PC-3 (cell line): ENCODE measurements at regions not wholly inside any gene's neighbourhood (a gene's known extent, or its start where the extent isn't known, plus 50 kb on each side); places are given as distances from the start of the nearest gene placed in this dataset.
"Not testable (repeated sequence)": the region's sequence is repeated elsewhere in the genome, so short reads cannot be mapped to it uniquely, and the experiment has no call there.

Experiments
- ATAC-seq: fragments of 200-7000 bp; cut with Tn5 transposase; 2 replicates; pipeline ENCODE4 v1.9.1; 2020; ENCODE audit warnings: mild to moderate bottlenecking, moderate library complexity
- BruUV-seq: library from RNA; stranded (reverse); fragments of 400-500 nt; replicated peaks from 2 replicates; lab custom pipeline; 2021; lab: Mats Ljungman, UMichigan
- CTCF ChIA-PET: fragments of 300-600 bp; sonication (Branson Sonifier 250); formaldehyde crosslinking; loops from one replicate; lab custom pipeline; 2022; ENCODE audit warnings: antibody characterized with exemption; lab: Charles Lee
- POLR2A ChIA-PET: fragments of 300-600 bp; sonication (Branson Sonifier 250); formaldehyde crosslinking; loops from one replicate; lab custom pipeline; 2022; ENCODE audit warnings: antibody characterized with exemption; ENCODE audit not compliant: unreplicated experiment; lab: Charles Lee
- DNase-seq: peaks from one replicate; pipeline ENCODE4 v3.0.0-alpha.2; 2015
- H2AFZ ChIP-seq: fragments of 300-600 bp; sonication (generic); 2 replicates; pipeline ENCODE4 v1.6.0; 2016; ENCODE audit warnings: antibody characterized with exemption, low read length
- H3F3A ChIP-seq: fragments of 300-600 bp; sonication (generic); one replicate; pipeline ENCODE4 v1.6.0; 2017; ENCODE audit warnings: antibody characterized with exemption, low read length, control low read depth, mild to moderate bottlenecking; ENCODE audit not compliant: unreplicated experiment
- H3K27ac ChIP-seq: fragments of 300-600 bp; sonication (generic); 2 replicates; pipeline ENCODE4 v1.5.1; 2016; ENCODE audit warnings: mild to moderate bottlenecking, low read length
- H3K27me3 ChIP-seq: fragments of 300-600 bp; sonication (generic); 2 replicates; pipeline ENCODE4 v1.6.1; 2016; ENCODE audit warnings: low read length, mixed read lengths
- H3K36me3 ChIP-seq: fragments of 300-600 bp; sonication (generic); 2 replicates; pipeline ENCODE4 v1.6.1; 2016; ENCODE audit warnings: low read depth, mixed run types, low read length, mixed read lengths
- H3K4me1 ChIP-seq: fragments of 300-600 bp; sonication (generic); 2 replicates; pipeline ENCODE4 v1.5.1; 2016; ENCODE audit warnings: low read length; ENCODE audit not compliant: insufficient read depth
- H3K4me2 ChIP-seq: fragments of 300-600 bp; sonication (generic); 2 replicates; pipeline ENCODE4 v1.6.0; 2016; ENCODE audit warnings: low read length
- H3K4me3 ChIP-seq: fragments of 300-600 bp; sonication (generic); 2 replicates; pipeline ENCODE4 v1.5.1; 2016; ENCODE audit warnings: mild to moderate bottlenecking, low read length, mixed read lengths
- H3K79me2 ChIP-seq: fragments of 300-600 bp; sonication (generic); 2 replicates; pipeline ENCODE4 v1.6.1; 2017; ENCODE audit warnings: low read length, mixed read lengths
- H3K9ac ChIP-seq: fragments of 300-600 bp; sonication (generic); 2 replicates; pipeline ENCODE4 v1.6.0; 2016; ENCODE audit warnings: mild to moderate bottlenecking, low read length
- H3K9me2 ChIP-seq: fragments of 300-600 bp; sonication (generic); replicated peaks from 2 replicates; pipeline ENCODE4 v1.6.1; 2016; ENCODE audit warnings: mixed run types, low read length, mixed read lengths
- H3K9me3 ChIP-seq: fragments of 300-600 bp; sonication (generic); 2 replicates; pipeline ENCODE4 v1.6.1; 2016; ENCODE audit warnings: low read length, mixed read lengths
- H4K20me1 ChIP-seq: fragments of 300-600 bp; sonication (generic); 2 replicates; pipeline ENCODE4 v1.6.1; 2016; ENCODE audit warnings: low read length, mixed read lengths
- EZH2 ChIP-seq: fragments of 300-600 bp; sonication (generic); IDR thresholded peaks from one replicate; pipeline ENCODE4 v1.6.1; 2017; ENCODE audit warnings: antibody characterized with exemption, mild to moderate bottlenecking, low read length; ENCODE audit not compliant: unreplicated experiment
- EZH2phosphoT487 ChIP-seq: fragments of 300-600 bp; sonication (generic); IDR thresholded peaks from 2 replicates; pipeline ENCODE4 v1.6.1; 2018; ENCODE audit warnings: mild to moderate bottlenecking, antibody characterized with exemption, low read length, borderline replicate concordance
- intact Hi-C: fragments of 100-400 bp; cut with micrococcal nuclease; formaldehyde crosslinking; loops from 2 replicates; pipeline ENCODE4 v1.9.0; 2023
- TF ChIP-seq, protein P1 (sequence below): fragments of 300-600 bp; sonication (generic); conservative IDR thresholded peaks from 2 replicates; pipeline ENCODE4 v1.5.1; 2017; ENCODE audit warnings: antibody characterized with exemption, low read depth, mild to moderate bottlenecking, low read length

DNA sequence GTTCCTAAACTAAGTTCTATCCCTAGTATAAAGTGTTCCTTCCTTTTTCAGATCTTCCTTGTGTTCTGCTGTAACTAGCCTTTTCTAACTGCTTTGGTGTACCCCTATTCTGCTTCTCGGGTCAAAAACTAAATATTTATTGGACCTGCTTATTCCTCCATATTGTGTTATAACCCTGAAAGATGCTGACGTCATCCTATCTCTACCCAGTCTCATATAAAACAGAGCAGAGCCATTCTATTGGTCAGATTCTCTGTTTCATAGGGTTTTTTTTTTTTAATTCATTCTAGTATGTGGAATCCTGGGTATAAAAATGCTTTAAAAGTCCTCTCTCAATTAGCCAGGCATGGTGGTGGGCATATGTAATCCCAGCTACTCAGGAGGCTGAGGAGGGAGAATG lies 349.7 kb downstream of the ACTRT1 start:
- CTCF ChIA-PET: no interaction called here
- Histone ChIP-seq H3K36me3 (no peaks in the 10 kb centered on the region), H3K9me2 (no peaks in the 10 kb centered on the region), H3K9me3 (no peaks in the 10 kb centered on the region), H3K4me2 (no peak overlapping the region), H2AFZ (no peak overlapping the region), H3K4me3 (no peak overlapping the region), H4K20me1 (no peaks in the 10 kb centered on the region), H3K9ac (no peak overlapping the region), H3K27me3 (no peaks in the 10 kb centered on the region), H3K4me1 (no peaks in the 10 kb centered on the region), H3K27ac (no peak overlapping the region), H3K79me2 (no peaks in the 10 kb centered on the region), H3F3A (no peaks in the 10 kb centered on the region)
- no peak for TF ChIP-seq EZH2phosphoT487
- TF ChIP-seq, protein P1, sequence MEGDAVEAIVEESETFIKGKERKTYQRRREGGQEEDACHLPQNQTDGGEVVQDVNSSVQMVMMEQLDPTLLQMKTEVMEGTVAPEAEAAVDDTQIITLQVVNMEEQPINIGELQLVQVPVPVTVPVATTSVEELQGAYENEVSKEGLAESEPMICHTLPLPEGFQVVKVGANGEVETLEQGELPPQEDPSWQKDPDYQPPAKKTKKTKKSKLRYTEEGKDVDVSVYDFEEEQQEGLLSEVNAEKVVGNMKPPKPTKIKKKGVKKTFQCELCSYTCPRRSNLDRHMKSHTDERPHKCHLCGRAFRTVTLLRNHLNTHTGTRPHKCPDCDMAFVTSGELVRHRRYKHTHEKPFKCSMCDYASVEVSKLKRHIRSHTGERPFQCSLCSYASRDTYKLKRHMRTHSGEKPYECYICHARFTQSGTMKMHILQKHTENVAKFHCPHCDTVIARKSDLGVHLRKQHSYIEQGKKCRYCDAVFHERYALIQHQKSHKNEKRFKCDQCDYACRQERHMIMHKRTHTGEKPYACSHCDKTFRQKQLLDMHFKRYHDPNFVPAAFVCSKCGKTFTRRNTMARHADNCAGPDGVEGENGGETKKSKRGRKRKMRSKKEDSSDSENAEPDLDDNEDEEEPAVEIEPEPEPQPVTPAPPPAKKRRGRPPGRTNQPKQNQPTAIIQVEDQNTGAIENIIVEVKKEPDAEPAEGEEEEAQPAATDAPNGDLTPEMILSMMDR: no peak
- no peak for TF ChIP-seq EZH2
- no TSS peak for BruUV-seq
- DNase-seq: no peak
- no peak for ATAC-seq
- POLR2A ChIA-PET: no interaction called here
- intact Hi-C loops: no loop called here

DNA sequence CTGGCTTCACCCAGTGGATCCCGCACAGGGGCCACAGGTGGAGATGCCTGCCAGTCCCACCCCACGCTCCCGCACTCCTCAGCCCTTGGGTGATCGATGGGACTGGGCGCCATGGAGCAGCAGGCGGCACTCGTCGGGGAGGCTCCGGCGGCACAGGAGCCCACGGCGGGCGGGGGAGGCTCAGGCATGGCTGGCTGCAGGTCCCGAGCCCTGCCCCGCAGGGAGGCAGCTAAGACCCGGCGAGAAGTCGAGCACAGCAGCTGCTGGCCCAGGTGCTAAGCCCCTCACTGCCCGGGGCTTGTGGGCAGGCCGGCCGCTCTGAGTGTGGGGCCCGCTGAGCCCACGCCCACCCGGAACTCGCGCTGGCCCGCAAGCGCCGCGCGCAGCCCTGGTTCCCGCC lies 389.3 kb downstream of the ACTRT1 start:
- CTCF ChIA-PET, H3K4me1 ChIP-seq, H3K9me2 ChIP-seq, H3F3A ChIP-seq, H3K9me3 ChIP-seq, POLR2A ChIA-PET, DNase-seq, intact Hi-C loops, BruUV-seq, H3K9ac ChIP-seq, H3K4me2 ChIP-seq, H3K79me2 ChIP-seq, H3K27ac ChIP-seq, H3K27me3 ChIP-seq, H3K36me3 ChIP-seq, H4K20me1 ChIP-seq, ATAC-seq, H3K4me3 ChIP-seq, H2AFZ ChIP-seq: not testable (repeated sequence)

DNA sequence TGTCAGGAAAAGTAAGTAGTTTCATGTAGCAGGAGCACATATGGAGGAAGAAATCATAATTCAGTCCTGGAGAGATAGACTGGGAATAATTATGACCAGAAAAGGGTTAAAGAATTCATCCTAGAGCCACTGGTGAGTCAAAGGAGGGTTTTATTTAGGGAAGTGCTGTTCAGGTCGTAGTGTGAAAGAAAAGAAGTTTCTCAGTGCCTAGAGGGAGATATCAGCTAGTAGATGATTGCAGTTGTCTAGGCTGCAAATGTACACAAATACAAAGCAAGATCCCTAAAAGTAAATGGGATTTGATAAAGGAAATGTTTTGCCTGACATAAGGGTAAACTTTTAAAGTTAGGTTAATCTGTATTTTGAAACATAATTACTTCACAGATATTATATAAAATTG lies 403.2 kb downstream of the ACTRT1 start:
- H4K20me1 ChIP-seq: no peaks in the 10 kb centered on the region
- H3F3A ChIP-seq: no peaks in the 10 kb centered on the region
- H3K9me3 ChIP-seq: no peaks in the 10 kb centered on the region
- no peaks in the 10 kb centered on the region for H3K4me1 ChIP-seq
- no peak overlapping the region for H3K4me2 ChIP-seq
- CTCF ChIA-PET: no interaction called here
- POLR2A ChIA-PET: no interaction called here
- ATAC-seq: no peak
- TF ChIP-seq EZH2phosphoT487 (no peak), EZH2 (no peak)
- TF ChIP-seq, protein P1: no peak
- no peak for DNase-seq
- no peak overlapping the region for H3K27ac ChIP-seq
- H3K9me2 ChIP-seq: no peaks in the 10 kb centered on the region
- no peaks in the 10 kb centered on the region for H3K79me2 ChIP-seq
- H3K9ac ChIP-seq: no peak overlapping the region
- no peaks in the 10 kb centered on the region for H3K36me3 ChIP-seq
- intact Hi-C loops: no loop called here
- no TSS peak for BruUV-seq
- no peaks in the 10 kb centered on the region for H3K27me3 ChIP-seq
- H2AFZ ChIP-seq: no peak overlapping the region
- no peak overlapping the region for H3K4me3 ChIP-seq
